SK-MEL-5 (cell line): ENCODE measurements at regions not wholly inside any gene's neighbourhood (a gene's known extent, or its start where the extent isn't known, plus 50 kb on each side); places are given as distances from the start of the nearest gene placed in this dataset.

Source experiments
- DNase-seq: peaks from one replicate; pipeline ENCODE4 v3.0.0-alpha.2; 2016; ENCODE audit warnings: low read depth, low spot score
- in situ Hi-C: cut with HindIII; loops from 2 replicates; pipeline ENCODE4 v1.10.0; 2016; ENCODE audit warnings: low sequenced_read_pairs, high pct_unique_total_duplicates, low pct_unique_long_range_greater_than_20kb
- small RNA-seq, 2 experiments: library from RNA; depleted of rRNA; stranded (forward); fragments of <200 nt; gene quantifications; one replicate each; pipeline ENCODE3, GENCODE V24; 2014

DNA sequence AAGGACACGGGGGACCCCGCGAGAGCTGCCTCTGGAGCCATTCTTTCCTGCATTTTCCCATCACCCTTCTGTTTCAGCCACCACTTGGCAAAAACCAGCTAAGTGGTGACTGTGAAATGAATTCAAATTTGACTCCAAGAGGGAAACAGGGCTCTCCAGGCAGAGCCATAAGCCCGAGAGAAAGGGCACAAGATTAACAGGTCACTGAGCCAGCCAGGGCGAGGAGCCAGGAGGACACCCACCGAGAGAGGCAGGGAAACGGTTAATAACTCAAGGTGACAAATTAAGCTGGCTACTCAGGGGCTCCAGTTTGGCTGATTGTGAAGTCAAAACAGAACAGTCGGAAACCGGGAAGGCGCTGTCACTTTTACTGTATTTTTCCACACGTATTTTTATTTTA is 67.8 kb upstream of the SOX9 start:
- in situ Hi-C loops = no loop called here
- DNase-seq = no peak

DNA sequence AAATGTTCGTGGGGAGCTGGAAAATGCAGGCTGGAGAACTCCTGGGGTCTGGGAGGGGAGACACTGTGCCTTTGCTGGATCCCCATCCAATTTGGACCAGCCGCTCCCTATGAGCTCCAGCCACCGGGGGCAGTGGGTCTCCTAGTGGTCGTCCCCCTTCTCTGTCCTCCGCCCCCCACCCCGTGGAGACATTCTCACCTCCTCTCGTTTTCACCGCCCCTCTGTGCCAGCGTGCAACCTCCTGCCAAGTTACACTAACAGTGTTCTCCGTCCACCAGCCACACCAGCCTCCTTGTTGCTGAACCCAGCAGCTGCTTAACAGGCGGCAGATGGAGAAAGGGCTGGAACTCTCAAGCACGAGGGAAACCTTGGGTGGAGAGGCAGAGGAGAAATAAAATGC is 67.4 kb upstream of the SOX9 start:
- no peak for DNase-seq
- in situ Hi-C loops = no loop called here

DNA sequence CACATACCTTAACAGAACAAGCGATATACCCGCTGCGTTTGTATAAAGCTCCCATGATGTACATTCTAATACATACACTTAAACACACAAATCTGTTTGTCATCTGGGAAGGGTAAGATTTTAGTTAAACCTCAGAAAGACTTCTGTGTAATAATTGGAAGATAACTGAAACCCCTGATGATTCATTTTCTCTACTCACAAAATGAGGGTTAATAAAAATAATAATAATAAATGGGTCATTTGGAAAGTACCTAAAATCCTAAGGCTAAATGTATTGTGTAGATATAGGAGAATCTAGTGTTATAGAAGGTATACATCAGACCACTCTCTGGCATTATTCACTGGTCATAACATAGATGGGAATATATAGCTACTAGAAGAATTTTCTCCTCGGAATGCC is 64.7 kb upstream of the SOX9 start:
- in situ Hi-C loops = no loop called here

DNA sequence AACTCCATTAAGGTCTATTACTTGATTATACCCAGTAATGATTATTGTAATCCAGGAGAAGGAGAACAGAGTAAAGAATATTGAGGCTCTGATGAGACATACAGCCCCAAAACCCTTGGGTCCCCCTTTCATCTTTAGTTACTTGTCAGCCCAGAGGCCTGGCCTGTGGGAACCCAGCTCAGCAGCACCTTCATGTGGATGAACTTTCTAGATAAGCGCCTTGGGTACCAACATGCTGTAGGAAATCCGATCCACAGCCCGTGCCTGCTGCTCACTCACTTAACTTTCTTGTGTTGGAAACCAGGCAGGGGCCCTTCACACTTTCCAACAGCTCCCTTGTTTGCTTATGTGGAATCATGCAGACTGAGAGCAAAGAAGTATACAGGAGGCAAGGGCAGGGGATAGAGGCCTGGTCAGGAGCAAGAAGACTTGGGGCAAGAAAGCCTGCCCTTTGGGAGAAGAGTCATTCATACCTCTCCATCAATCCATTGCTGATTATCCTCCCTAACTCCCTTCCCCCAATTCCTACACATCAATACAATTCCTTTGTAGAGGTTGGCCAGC is 64.0 kb upstream of the SOX9 start:
- in situ Hi-C loops = no loop called here
- peak; percentile 50 for DNase-seq

More for the DNA sequence above, 64.7 kb upstream of the SOX9 start:
- DNase-seq = no peak

DNA sequence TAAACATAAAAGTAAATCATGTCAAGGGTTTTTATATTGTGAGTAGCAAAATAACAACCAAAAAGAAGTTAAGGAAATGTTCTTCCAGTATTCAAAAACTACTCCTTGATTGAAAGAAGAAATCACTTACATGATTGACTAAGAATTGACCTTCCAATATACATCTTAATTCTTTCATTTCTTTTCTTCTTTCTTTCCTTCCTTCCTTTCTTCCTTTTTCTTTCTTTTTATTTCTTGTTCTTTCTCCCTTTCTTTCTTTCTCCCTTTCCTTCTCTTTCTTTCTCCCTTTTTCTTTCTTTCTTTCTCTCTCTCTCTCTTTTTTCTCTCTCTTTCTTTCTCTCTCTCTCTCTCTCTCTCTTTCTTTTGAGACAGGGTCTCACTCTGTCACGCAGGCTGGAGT is 60.7 kb upstream of the SOX9 start:
- DNase-seq = no peak
- in situ Hi-C loops = no loop called here

DNA sequence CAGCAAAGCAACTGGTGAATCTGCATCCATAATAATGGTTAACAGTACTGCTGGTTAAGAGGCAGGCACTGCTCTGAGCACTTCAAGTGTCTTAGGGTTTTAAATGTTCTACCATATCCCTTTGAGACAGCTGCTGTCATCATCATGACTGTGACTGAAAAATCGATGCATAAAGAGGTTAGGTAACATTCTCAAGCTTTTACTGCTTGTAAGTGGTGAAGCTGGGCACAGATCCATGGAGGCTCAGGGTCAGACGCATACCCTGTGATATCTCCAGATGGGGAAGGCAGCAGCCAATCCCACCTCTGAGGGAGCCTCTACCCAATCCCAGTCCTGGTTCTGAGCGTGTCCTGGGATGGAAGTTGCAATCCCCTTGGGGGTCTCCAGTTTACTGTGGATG is 57.6 kb upstream of the SOX9 start:
- in situ Hi-C loops = no loop called here
- DNase-seq = no peak

DNA sequence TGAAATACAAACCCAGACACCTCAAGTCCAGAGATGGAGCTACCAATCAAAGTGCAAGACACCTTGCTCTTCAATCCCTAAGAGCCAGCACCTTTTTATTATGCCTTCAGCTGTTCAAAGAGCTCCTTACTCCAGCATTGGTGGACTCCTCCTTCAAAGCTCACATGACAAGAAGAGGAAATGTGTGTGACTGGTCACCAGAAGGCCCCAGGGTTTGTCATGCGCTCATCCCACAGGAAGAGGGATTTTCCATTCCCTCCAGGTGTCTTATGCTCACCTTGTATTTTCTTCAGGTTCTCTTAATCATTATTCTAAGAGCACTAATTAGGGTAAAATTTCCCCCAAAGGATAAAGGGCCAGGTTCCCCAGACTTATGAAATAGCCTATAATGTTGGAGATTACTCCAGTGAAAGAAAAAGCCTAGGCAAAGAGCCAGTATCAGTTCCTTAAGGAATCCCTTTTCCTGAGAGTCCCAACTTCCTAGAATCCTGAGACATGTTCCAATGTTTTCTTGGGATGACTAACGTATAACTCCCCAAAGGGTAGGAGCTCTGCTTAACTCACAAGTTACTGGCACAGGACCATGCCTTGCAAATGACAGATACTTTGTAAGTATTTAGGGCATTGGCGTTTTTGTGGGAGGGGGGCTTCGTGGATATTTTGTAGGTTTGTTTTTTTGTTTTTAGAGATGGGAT is 56.9 kb upstream of the SOX9 start:
- in situ Hi-C loops = no loop called here
- peak; percentile 50 for DNase-seq

DNA sequence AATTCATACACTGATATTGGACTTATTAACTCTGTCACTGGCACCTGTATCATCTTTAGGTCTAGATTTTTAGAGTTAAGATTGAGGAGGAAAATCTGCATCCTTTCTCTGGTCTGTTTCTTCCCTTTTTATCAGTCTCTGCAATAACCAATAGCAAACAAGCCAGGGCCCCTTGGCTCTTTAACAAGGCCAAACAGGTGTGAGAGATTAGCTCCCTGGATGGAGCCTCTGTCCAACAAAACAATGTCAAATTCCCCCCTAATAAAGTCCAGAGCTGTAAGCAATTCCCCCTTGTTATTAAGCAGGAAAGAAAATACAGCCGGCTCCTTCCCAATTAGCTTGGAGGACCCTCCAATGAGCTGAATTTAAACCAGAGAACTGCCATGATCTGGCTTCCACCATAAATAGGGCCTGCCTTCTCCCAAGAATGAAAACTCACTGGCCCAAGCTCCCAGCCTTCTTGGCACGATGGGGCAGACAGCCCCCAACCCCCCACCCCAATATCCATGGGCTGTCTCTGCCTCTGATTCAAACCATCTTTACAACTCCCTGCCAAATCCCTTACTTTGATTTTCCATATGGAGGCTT is 56.1 kb upstream of the SOX9 start:
- DNase-seq = no peak

DNA sequence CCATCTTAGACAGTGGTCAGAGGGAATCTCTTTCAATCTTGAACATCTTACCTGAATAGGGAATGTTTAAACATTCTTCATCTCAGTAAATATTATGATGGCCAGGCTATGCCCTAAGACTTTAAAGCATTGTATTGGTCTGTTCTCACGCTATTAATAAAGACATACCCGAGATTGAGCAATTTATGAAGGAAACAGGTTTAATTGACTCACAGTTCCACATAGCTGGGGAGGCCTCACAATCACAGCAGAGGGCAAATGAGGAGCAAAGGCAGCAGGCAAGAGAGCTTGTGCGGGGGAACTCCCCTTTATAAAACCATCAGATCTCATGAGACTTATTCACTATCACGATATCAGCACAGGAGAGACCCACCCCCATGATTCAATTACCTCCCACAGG is 55.3 kb upstream of the SOX9 start:
- no peak for DNase-seq
- in situ Hi-C loops = no loop called here

More for the DNA sequence above, 56.1 kb upstream of the SOX9 start:
- in situ Hi-C loops = no loop called here

DNA sequence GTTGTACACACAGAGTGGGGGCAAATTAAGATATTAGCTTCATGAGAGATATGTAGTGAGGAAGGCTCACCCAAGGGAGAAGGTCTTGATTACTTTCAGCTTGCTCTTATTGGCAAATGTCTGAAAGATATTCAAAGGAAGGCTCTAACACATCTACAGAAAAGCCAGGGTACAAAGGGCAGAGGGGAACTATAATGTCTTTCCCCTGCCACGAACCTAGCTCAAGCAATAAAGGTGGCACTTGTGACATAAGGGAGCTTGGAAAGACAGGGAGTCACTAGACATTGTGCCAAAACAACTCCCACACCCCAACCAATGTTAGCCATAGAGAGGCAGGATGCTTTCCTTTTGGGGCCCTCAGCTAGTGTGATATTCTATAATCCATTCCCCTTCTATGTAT is 52.2 kb upstream of the SOX9 start:
- DNase-seq = no peak
- in situ Hi-C loops = no loop called here

DNA sequence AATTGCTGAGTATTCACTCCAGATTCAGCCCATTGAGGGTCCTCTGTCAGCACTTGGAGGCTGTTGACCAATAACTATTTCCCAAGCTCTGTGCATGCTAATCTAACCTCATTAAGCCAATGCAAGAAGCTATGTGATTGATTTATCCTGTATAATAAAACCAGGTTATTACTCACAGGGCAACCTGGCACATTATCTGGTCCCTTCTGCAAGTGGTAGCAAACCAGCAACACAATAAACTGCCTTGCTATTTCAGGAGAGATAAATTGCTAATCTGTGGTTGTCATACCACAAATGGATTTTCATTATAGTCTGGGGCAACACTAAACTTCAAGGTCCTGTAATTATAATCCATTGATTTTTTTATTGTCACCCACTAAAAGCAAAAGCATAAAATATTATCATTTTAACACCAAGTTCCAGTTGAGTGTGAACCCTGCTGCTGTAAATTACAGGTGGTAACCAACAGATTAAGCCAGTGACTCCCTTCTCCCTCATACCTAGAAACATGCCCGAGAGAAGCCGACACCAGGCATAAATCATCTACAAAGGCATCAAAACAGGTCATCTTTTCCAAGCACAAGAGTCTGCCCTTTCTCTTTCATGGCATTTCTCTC is 51.1 kb upstream of the SOX9 start:
- no peak for DNase-seq
- in situ Hi-C loops = no loop called here

Small RNA genes in the stretch of these regions (small RNA-seq; reads per million reads assigned to genes)
- gene RNU7-155P = 0 reads per million in 2 experiments
